NCI-H774 (cell line): ENCODE measurements at regions not wholly inside any gene's neighbourhood (a gene's known extent, or its start where the extent isn't known, plus 50 kb on each side); places are given as distances from the start of the nearest gene placed in this dataset.
A peak's percentile ranks its signal among the peaks of the same experiment; 100 is the strongest.
"Not testable (repeated sequence)": the region's sequence is repeated elsewhere in the genome, so short reads cannot be mapped to it uniquely, and the experiment has no call there.

Source experiments
- DNase-seq: peaks from one replicate; lab custom pipeline; 2025; lab: John Stamatoyannopoulos, UW

DNA sequence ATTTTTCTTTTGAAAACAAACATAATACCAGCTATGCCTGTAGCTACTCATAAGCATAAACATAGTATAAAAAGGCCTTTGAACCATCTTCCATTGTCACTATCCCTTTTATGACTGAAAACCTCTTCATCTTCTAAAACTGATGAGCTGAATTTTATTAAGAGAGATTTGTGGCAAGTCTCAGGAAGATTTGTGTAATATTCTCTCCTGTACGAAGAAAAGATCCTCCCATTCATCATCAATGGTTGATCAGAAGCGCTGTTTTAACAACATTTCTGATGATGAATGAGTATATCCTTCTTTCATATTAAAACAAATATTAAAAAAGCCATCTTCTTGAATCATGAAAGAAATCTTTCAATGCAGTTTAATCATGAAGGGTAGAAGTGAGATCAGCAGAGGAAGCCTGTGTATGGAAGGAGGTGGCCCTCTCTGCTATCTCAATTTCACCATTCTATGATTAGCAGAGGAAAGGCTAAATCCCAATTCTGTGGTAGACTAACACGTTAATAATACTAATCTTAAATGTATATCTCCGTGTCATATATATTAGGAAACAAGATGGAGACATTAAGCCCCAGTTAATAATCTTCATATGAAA, 430.2 kb downstream of the FRK start:
- no peak for DNase-seq

DNA sequence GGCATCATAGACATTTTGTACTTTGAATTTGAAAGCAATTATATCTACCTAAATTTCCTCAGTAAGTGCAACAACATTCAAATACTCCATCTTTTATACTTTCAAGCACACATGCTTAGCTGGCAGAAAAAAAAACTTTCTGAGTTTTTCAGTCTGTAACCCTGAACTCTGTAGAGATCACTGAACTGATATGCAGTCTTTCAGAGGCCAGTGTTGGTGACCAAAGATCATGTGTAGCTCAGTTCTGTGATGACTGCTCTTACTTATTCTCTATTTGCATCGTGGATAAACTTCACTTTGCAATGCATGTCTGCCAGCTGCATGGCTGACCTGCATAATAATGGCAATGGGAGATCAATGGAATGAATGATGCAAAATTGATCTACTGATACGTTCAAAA, 431.3 kb downstream of the FRK start:
- DNase-seq = no peak

DNA sequence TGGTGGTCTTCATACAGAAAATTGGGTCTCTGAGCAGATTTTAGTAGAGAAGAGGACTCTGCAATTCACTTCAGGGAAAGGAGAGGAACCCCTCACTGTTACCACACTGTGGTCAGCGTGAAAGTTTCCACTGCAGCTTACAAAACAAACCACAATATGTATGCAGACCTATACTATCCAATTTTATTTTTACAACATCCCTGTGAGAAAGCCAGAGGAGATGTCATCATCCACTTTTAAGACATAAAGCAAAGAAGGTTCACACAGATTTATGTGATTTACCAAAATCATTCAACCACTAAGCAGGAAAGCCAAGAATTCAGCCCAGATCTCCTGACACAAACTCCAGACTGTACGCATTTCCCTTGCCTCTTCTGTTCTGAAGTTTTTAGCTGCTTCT, 442.4 kb downstream of the FRK start:
- no peak for DNase-seq

- no peak for DNase-seq
These were observed 443.7 kb downstream of the FRK start for GRCh38 chr6:115617031-115617430.

DNA sequence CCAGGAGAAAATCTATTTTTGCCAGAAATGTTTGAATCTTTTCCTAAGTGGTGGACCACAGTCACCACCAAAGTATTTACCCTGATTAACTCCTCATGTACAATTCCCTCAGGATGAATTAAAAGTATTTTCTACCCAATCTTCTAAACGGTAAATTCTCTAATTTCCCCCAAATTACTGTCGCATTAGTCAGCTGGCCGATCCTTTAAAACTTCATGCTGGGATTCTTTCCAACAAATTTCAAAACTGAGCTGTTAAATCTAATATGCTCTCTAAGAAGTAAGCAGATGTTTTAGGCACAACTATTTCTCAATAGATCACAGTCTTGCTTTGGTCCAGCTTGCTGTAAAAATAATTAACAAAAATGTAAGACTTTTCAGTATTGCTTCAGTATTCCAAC, 447.2 kb downstream of the FRK start:
- no peak for DNase-seq

GRCh38 chr6:115612796-115613479, 447.8 kb downstream of the FRK start:
- no peak for DNase-seq

DNA sequence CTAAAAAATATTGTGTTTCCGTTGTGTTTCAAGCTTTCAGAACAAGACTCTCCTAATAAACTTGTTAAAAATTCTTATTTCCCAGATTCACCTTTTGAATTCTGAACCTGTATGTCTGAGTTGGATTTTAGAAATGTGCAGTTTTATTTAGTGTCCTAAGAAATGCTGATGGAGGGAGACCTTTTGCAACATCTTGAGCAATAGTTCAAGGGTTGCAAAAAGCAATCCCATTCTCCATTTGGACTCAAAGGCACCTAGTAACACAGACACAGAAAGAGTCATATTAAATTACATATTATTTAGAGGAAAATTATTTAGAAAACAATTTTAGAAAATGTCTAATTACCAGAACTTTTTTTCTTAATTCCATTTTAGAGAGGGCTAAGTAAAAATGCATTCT, 448.5 kb downstream of the FRK start:
- no peak for DNase-seq

DNA sequence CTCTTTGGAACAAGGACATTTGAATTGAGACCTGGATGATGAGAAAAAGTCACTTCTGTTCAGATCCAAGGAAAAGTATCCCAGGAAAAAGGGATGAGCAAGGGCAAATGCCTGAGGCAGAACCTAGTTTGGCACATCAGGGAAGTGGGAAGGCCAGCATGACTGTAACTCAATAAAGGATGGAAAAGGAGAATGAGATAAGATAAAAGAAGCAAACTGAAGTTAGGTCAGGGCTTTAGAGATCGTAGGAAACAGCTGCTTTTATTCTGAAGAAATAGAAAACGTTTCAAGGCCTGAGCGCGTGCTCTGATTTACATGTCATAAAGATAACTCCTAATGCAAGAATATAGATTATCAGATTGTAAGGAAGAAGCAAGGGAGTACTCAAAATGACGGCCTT, 450.0 kb downstream of the FRK start:
- no peak for DNase-seq

DNA sequence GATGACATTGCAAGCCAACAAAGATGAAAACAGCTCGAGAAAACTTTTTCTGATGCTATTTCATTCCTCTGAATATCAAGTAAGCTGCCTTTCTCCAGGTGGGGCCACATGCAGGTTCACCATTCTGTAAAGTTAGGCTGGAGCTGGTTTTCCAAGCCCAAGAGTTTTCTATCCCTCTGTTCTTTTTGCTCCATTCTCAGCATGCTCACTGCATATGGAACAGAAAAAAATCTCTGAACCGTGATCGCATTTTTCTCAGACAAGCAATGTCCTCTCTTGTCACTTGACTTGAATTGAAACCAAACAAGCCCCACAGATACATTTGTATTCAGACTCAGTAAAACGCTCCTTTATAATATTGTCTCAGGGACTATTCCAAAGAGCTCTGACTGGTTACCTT, 451.6 kb downstream of the FRK start:
- no peak for DNase-seq

- DNase-seq = no peak
These were observed 458.2 kb downstream of the FRK start for GRCh38 chr6:115602466-115602865.

GRCh38 chr6:115601509-115601908, 459.2 kb downstream of the FRK start:
- no peak for DNase-seq

DNA sequence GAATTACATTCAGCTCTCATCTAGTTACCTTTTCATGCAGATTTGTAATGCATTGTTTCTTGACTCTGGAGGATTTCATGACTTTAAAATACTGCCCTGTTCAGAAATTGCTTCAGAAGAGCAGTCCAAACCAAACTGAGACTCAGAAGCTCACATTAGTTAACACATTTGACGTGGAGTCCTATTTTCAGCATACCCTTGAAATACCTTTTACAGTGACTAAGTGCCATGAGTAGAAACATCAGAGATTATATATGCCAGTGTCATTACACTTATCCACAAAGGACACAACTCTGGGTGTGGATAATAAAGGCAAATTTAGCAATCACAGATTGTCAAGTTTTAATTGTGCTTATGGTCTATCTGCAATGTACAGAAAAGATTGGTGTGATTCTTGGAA, 459.6 kb downstream of the FRK start:
- DNase-seq = no peak

GRCh38 chr6:115594891-115595290, 465.8 kb downstream of the FRK start:
- DNase-seq = no peak

DNA sequence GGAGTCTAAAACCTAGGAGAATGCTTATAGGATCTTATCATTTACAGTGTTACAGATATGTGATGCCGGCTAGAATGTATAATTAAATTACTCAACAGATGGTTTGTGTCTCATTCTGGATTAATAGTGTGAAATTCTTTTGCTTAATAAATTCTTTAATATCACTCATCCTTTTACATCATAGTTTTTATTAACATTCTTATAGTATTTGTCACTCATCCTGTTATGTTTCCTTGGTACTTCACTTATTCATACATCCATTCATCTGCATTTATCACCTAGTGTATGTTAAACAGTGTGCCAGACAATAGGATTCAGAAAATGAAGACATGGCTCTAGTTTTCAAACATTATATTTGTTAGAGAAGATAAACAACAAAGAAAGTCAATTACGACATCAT, 468.7 kb downstream of the FRK start:
- no peak for DNase-seq

GRCh38 chr6:115589072-115589471, 471.6 kb downstream of the FRK start:
- DNase-seq = not testable (repeated sequence)

- no peak for DNase-seq
These were observed 477.4 kb downstream of the FRK start for GRCh38 chr6:115583290-115583689.

GRCh38 chr6:115582386-115582785, 478.3 kb downstream of the FRK start:
- DNase-seq = no peak

DNA sequence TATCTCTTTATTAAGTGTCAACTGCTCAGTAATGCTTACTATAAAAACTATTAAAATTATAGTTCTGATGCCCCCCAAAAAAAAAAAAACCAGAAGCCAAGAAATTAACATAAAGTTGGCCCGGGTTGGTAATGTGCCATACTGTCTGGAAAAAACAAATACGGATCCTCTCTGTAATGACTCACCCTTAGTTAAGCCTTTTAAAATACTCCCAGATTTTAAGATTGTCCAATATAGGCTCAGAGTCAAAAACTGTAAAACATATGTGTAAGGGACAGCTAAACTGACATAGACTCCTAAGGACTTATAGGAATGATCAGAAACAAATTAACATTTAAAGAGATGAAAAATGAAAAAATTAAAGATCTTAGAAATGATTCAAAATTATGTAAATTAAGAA, 481.1 kb downstream of the FRK start:
- not testable (repeated sequence) for DNase-seq

- DNase-seq = no peak
These were observed 483.4 kb downstream of the FRK start for GRCh38 chr6:115577270-115577669.

DNA sequence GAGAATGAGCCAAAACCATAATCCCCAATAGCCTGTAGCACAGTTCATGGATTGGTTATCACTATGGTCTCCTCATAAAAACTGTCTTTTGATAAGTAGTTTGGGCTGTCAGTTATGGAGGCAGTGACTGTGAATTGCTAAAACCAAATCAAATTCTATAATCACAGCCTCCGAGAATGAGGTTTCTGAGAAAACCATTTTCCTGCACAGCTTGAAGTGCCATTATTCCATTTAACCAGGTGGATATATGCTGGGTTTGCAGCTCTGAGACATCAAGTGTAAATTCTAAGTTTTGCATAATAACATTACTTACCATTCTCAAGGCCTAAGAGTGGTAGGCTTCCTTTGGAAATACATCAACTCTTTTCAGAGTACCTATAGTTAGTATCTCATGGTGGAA, 485.4 kb downstream of the FRK start:
- DNase-seq = no peak

DNA sequence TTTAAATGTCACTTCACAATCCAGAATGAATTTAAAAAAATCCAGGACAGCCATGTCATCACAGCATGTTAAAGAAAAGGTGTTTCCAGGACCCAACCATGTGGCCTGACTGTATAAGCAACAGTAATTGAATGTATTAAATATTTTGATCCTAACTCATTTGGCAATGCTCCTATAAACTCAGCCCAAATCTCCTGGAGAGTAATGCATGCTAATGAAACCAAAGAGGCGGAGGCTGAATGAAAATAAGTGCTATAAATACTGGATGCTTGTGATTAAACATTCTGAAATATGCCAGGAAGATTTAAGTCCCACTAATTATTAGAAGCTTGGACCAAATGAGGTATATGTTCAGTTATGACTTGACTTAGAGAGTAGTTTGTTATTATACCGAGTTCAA, 486.8 kb downstream of the FRK start:
- no peak for DNase-seq

DNA sequence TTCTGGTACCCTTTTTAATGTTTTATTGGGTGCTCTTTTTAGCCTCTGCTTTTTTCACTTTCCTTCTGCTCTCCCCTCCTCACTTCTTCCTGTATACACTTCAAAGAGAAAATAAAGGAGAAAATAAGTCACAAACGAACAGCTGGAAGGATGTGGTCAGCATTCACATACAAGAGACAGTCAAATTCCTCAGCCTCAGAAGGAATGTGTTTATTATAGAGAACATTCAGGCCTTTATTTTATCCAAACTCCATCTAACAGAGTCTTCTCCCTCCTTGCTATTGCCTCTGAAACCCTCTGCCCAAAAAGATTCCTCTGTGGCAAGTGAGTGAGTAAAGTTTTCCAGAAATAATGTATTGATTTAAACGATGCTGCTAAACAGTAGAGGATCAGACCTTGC, 490.4 kb downstream of the FRK start:
- no peak for DNase-seq

GRCh38 chr6:115554060-115554459, 506.6 kb downstream of the FRK start:
- DNase-seq = no peak

DNA sequence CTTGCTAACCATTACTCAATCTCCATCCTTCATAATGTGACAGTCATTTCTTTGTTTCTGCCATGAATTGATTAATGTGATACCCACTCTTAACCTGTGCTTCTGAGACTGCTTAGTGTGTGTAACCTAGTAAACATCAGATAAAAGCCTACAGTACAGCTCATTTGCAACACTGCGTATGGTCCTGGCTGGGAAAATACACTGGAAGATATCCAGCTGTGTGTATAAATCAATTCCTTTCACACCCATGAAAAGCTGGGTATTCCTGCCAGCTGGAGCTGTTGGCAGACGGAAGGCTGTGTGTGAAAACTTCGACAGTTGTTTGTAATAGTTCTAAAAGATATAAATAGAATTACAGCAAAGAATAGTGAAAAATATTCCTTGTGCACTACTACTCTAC, 509.2 kb downstream of the FRK start:
- DNase-seq = peak; percentile 95
